LNCaP clone FGC (cell line): ENCODE measurements at regions not wholly inside any gene's neighbourhood (a gene's known extent, or its start where the extent isn't known, plus 50 kb on each side); places are given as distances from the start of the nearest gene placed in this dataset.
"Not testable (repeated sequence)": the region's sequence is repeated elsewhere in the genome, so short reads cannot be mapped to it uniquely, and the experiment has no call there.

ENCODE experiments used
- DNase-seq: peaks from one replicate; pipeline ENCODE4 v3.0.0-alpha.2; 2011; ENCODE audit warnings: low read depth
- H3K4me3 ChIP-seq: 2 replicates; pipeline ENCODE4 v1.5.1; 2011; ENCODE audit warnings: mild to moderate bottlenecking, low read depth, low read length, control low read depth
- CTCF ChIP-seq: IDR thresholded peaks from 2 replicates; pipeline ENCODE4 v1.5.1; 2012; ENCODE audit warnings: mild to moderate bottlenecking; ENCODE audit not compliant: control insufficient read depth, insufficient read depth; ENCODE audit errors: extremely low read depth

- H3K4me3 ChIP-seq = no peak overlapping the region
- no peak for TF ChIP-seq CTCF
- no peak for DNase-seq
Observed at GRCh38 chr4:123675567-123675966, 279.0 kb downstream of the SPRY1 start.

- H3K4me3 ChIP-seq = no peak overlapping the region
- no peak for DNase-seq
- no peak for TF ChIP-seq CTCF
Observed at GRCh38 chr4:123676071-123676889, 279.7 kb downstream of the SPRY1 start.

- DNase-seq = peak; percentile 23
- TF ChIP-seq CTCF = no peak
- no peak overlapping the region for H3K4me3 ChIP-seq
Observed at GRCh38 chr4:123676890-123677229, 280.3 kb downstream of the SPRY1 start.

- no peak overlapping the region for H3K4me3 ChIP-seq
- no peak for DNase-seq
- TF ChIP-seq CTCF = no peak
Observed at GRCh38 chr4:123682931-123683330, 286.3 kb downstream of the SPRY1 start.

- not testable (repeated sequence) for DNase-seq, H3K4me3 ChIP-seq
Observed at GRCh38 chr4:123684937-123685336, 288.3 kb downstream of the SPRY1 start.

GRCh38 chr4:123695531-123695930, 298.9 kb downstream of the SPRY1 start:
- DNase-seq, H3K4me3 ChIP-seq: not testable (repeated sequence)

GRCh38 chr4:123696687-123697086, 300.1 kb downstream of the SPRY1 start:
- H3K4me3 ChIP-seq = no peak overlapping the region
- TF ChIP-seq CTCF = no peak
- DNase-seq = no peak

- TF ChIP-seq CTCF = no peak
- no peak overlapping the region for H3K4me3 ChIP-seq
- DNase-seq = no peak
Observed at GRCh38 chr4:123698556-123698955, 302.0 kb downstream of the SPRY1 start.
